A673 (cell line): ENCODE measurements at regions not wholly inside any gene's neighbourhood (a gene's known extent, or its start where the extent isn't known, plus 50 kb on each side); places are given as distances from the start of the nearest gene placed in this dataset.
"Not testable (repeated sequence)": the region's sequence is repeated elsewhere in the genome, so short reads cannot be mapped to it uniquely, and the experiment has no call there.

Experiments
- BruUV-seq: library from RNA; stranded (reverse); fragments of 400-500 nt; replicated peaks from 2 replicates; lab custom pipeline; 2021; lab: Mats Ljungman, UMichigan
- CTCF ChIA-PET: fragments of 300-600 bp; sonication (Branson Sonifier 250); formaldehyde crosslinking; loops from one replicate; lab custom pipeline; 2022; ENCODE audit warnings: antibody characterized with exemption; lab: Charles Lee
- POLR2A ChIA-PET: fragments of 300-600 bp; sonication (Branson Sonifier 250); formaldehyde crosslinking; loops from one replicate; lab custom pipeline; 2022; ENCODE audit warnings: antibody characterized with exemption; ENCODE audit not compliant: low non-redundant PET; lab: Charles Lee
- DNase-seq: peaks from one replicate; pipeline ENCODE4 v3.0.0-alpha.2; 2015; ENCODE audit warnings: low spot score
- H3K27ac ChIP-seq: fragments of 200-600 bp; sonication (generic); 2 replicates; pipeline ENCODE4 v1.5.1; 2016; ENCODE audit warnings: mixed run types, low read depth, mild to moderate bottlenecking, mixed read lengths, antibody characterized with exemption, low read length; ENCODE audit not compliant: poor library complexity, severe bottlenecking
- H3K27me3 ChIP-seq: fragments of 200-600 bp; sonication (generic); replicated peaks from 2 replicates; pipeline ENCODE4 v1.6.1; 2017; ENCODE audit warnings: mixed run types, low read depth, mild to moderate bottlenecking, mixed read lengths, antibody characterized with exemption, low read length; ENCODE audit not compliant: insufficient read depth, poor library complexity
- H3K36me3 ChIP-seq: fragments of 200-600 bp; sonication (generic); 2 replicates; pipeline ENCODE4 v1.6.1; 2016; ENCODE audit warnings: mixed run types, mild to moderate bottlenecking, mixed read lengths, antibody characterized with exemption, low read length; ENCODE audit not compliant: insufficient read depth, poor library complexity, severe bottlenecking
- H3K4me1 ChIP-seq: fragments of 200-600 bp; sonication (generic); 2 replicates; pipeline ENCODE4 v1.6.1; 2017; ENCODE audit warnings: mixed run types, mild to moderate bottlenecking, mixed read lengths, antibody characterized with exemption, low read length; ENCODE audit not compliant: insufficient read depth, poor library complexity, severe bottlenecking
- H3K4me3 ChIP-seq: fragments of 200-600 bp; sonication (generic); 2 replicates; pipeline ENCODE4 v1.5.1; 2016; ENCODE audit warnings: low read depth, mixed run types, mild to moderate bottlenecking, mixed read lengths, low read length; ENCODE audit not compliant: poor library complexity, severe bottlenecking
- H3K9me3 ChIP-seq: fragments of 200-600 bp; sonication (generic); 2 replicates; pipeline ENCODE4 v1.6.1; 2016; ENCODE audit warnings: mixed run types, low read depth, mild to moderate bottlenecking, mixed read lengths, antibody characterized with exemption, low read length; ENCODE audit not compliant: poor library complexity, severe bottlenecking
- EZH2 ChIP-seq: fragments of 200-600 bp; sonication (generic); IDR thresholded peaks from 2 replicates; pipeline ENCODE4 v1.6.1; 2017; ENCODE audit warnings: borderline replicate concordance, low read depth, mild to moderate bottlenecking, mixed read lengths, antibody characterized with exemption, low read length; ENCODE audit not compliant: poor library complexity, severe bottlenecking
- intact Hi-C: fragments of 100-400 bp; cut with micrococcal nuclease; formaldehyde crosslinking; loops from one replicate; pipeline ENCODE4 v1.10.0; 2022; ENCODE audit not compliant: unreplicated experiment
- TF ChIP-seq, protein P1 (sequence below): fragments of 300-800, 200-600 bp; sonication (generic); conservative IDR thresholded peaks from 2 replicates; pipeline ENCODE4 v1.5.1; 2017; ENCODE audit warnings: low read depth, mild to moderate bottlenecking, antibody characterized with exemption, low read length, moderate library complexity, mixed read lengths

DNA sequence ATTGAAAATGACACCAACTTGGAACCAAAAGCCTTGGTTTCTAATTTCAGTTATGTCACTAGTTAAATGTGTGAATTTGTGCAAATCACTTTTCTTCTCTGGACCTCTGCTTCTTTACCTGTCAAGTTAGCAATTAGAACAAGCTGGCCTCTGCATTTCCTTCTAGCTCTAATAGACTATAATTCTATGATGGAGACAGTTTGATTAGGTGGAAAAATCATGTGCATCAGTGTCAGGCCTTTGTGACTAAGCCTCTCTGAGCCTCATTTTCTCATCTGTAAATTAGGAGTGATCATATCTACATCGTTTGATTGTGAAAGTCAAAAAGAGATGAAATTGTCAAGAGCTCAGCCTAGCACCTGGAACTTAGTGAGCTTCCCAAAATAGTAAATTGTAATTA, 712.9 kb downstream of the MECOM start:
- Histone ChIP-seq H3K9me3 (no peaks in the 10 kb centered on the region), H3K27me3 (peaks cover 3% of the 10 kb centered on the region), H3K4me3 (no peak overlapping the region), H3K4me1 (no peaks in the 10 kb centered on the region), H3K27ac (no peak overlapping the region), H3K36me3 (no peaks in the 10 kb centered on the region)
- no peak for TF ChIP-seq EZH2
- TF ChIP-seq, protein P1, sequence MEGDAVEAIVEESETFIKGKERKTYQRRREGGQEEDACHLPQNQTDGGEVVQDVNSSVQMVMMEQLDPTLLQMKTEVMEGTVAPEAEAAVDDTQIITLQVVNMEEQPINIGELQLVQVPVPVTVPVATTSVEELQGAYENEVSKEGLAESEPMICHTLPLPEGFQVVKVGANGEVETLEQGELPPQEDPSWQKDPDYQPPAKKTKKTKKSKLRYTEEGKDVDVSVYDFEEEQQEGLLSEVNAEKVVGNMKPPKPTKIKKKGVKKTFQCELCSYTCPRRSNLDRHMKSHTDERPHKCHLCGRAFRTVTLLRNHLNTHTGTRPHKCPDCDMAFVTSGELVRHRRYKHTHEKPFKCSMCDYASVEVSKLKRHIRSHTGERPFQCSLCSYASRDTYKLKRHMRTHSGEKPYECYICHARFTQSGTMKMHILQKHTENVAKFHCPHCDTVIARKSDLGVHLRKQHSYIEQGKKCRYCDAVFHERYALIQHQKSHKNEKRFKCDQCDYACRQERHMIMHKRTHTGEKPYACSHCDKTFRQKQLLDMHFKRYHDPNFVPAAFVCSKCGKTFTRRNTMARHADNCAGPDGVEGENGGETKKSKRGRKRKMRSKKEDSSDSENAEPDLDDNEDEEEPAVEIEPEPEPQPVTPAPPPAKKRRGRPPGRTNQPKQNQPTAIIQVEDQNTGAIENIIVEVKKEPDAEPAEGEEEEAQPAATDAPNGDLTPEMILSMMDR = no peak
- DNase-seq = no peak
- intact Hi-C loops = loop anchor here (5.0 kb wide), 1 partner anchor 717 kb away; no protein-coding TSS in a partner anchor
- ChIA-PET CTCF (no interaction called here), POLR2A (no interaction called here)
- BruUV-seq = no TSS peak

DNA sequence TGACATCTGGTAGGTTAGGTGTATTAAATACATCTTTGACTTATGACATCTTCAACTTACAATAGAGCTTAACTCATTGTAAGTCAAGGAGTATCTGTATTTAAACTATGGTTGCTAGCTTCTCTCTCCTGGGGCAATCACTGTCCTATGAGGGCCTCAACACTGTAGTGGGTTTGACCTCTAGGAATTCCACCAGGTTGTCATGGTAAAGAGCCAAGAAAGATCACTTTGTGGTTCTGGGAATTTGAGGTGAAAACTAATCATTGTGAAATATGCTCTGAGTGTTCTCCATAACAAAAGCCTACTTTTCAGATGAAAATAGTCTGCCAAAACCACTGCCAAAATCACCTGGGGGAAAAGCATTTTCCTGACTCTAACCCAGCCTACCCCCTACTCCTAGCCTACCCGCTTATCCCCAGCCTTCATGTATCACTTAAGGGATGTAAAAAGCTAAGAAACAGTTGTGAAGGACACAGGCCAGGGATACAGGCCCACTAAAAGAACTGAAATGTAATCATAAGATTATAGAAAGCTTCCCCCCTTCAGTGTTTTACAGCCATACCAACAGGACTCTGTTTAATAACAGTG, 723.8 kb downstream of the MECOM start:
- intact Hi-C loops = no loop called here
- ChIA-PET POLR2A (no interaction called here), CTCF (no interaction called here)

GRCh38 chr3:168933614-168934013, 729.9 kb downstream of the MECOM start:
- H3K27ac ChIP-seq = no peak overlapping the region
- CTCF ChIA-PET = no interaction called here
- no peak for DNase-seq
- no peaks in the 10 kb centered on the region for H3K4me1 ChIP-seq
- intact Hi-C loops = no loop called here
- TF ChIP-seq EZH2 = no peak
- TF ChIP-seq, protein P1 = no peak
- no peaks in the 10 kb centered on the region for H3K36me3 ChIP-seq
- H3K9me3 ChIP-seq = peaks cover 4% of the 10 kb centered on the region
- H3K4me3 ChIP-seq = no peak overlapping the region
- no TSS peak for BruUV-seq
- no peaks in the 10 kb centered on the region for H3K27me3 ChIP-seq
- POLR2A ChIA-PET = no interaction called here

More for the DNA sequence above, 723.8 kb downstream of the MECOM start:
- Histone ChIP-seq H3K36me3 (no peaks in the 10 kb centered on the region), H3K4me3 (no peak overlapping the region), H3K27ac (no peak overlapping the region), H3K4me1 (no peaks in the 10 kb centered on the region), H3K9me3 (peaks cover 4% of the 10 kb centered on the region), H3K27me3 (peaks cover 5% of the 10 kb centered on the region)
- no TSS peak for BruUV-seq
- DNase-seq = no peak
- no peak for TF ChIP-seq EZH2
- TF ChIP-seq, protein P1 = no peak

DNA sequence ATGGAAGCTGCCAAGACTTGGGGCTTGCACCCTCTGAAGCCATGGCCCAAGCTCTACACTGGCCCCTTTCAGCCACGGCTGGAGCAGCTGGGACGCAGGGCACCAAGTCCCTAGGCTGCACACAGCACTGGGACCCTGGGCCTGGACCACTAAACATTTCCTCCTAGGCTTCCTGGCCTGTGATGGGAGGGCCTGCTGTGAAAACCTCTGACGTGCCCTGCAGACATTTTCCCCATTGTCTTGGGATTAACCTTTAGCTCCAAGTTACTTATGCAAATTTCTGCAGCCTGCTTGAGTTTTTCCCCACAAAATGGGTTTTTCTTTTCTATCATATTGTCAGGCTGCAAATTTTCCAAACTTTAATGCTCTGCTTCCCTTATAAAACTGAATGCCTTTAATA, 733.5 kb downstream of the MECOM start:
- BruUV-seq, POLR2A ChIA-PET, H3K9me3 ChIP-seq, DNase-seq, H3K36me3 ChIP-seq, H3K4me3 ChIP-seq, intact Hi-C loops, CTCF ChIA-PET, H3K4me1 ChIP-seq, H3K27ac ChIP-seq: not testable (repeated sequence)
- peaks cover 21% of the 10 kb centered on the region for H3K27me3 ChIP-seq
